ENCODE measurements at regions not wholly inside any gene's neighbourhood (a gene's known extent, or its start where the extent isn't known, plus 50 kb on each side); places are given as distances from the start of the nearest gene placed in this dataset.

- TF ChIP-seq, protein P1, sequence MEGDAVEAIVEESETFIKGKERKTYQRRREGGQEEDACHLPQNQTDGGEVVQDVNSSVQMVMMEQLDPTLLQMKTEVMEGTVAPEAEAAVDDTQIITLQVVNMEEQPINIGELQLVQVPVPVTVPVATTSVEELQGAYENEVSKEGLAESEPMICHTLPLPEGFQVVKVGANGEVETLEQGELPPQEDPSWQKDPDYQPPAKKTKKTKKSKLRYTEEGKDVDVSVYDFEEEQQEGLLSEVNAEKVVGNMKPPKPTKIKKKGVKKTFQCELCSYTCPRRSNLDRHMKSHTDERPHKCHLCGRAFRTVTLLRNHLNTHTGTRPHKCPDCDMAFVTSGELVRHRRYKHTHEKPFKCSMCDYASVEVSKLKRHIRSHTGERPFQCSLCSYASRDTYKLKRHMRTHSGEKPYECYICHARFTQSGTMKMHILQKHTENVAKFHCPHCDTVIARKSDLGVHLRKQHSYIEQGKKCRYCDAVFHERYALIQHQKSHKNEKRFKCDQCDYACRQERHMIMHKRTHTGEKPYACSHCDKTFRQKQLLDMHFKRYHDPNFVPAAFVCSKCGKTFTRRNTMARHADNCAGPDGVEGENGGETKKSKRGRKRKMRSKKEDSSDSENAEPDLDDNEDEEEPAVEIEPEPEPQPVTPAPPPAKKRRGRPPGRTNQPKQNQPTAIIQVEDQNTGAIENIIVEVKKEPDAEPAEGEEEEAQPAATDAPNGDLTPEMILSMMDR (IDR thresholded peaks at IDR 0.05; ENCODE audit: extremely low read depth in 1 of 2, insufficient read depth in 1 of 2, low read depth in 1 of 2, low read length in 2 of 2): no peak
- TF ChIP-seq POLR2A (IDR thresholded peaks at IDR 0.05; ENCODE audit: low read depth, low read length): no peak
- no peak for TF ChIP-seq EZH2 (IDR thresholded peaks at IDR 0.05; ENCODE audit: borderline replicate concordance, low read depth, low read length, severe bottlenecking)
These were observed 473.8 kb downstream of the TAFA4 start for GRCh38 chr3:68458581-68458980.

All from endothelial cell of umbilical vein (primary cell).